SHP77 (cell line): ENCODE measurements at regions not wholly inside any gene's neighbourhood (a gene's known extent, or its start where the extent isn't known, plus 50 kb on each side); places are given as distances from the start of the nearest gene placed in this dataset.
"Not testable (repeated sequence)": the region's sequence is repeated elsewhere in the genome, so short reads cannot be mapped to it uniquely, and the experiment has no call there.

Source experiments
- DNase-seq, 2 experiments: peaks; one replicate each; lab custom pipeline; 2025; lab: John Stamatoyannopoulos, UW

- no peak for DNase-seq
These were observed 150.8 kb downstream of the SOX4 start for GRCh38 chr6:21744331-21744730.

DNA sequence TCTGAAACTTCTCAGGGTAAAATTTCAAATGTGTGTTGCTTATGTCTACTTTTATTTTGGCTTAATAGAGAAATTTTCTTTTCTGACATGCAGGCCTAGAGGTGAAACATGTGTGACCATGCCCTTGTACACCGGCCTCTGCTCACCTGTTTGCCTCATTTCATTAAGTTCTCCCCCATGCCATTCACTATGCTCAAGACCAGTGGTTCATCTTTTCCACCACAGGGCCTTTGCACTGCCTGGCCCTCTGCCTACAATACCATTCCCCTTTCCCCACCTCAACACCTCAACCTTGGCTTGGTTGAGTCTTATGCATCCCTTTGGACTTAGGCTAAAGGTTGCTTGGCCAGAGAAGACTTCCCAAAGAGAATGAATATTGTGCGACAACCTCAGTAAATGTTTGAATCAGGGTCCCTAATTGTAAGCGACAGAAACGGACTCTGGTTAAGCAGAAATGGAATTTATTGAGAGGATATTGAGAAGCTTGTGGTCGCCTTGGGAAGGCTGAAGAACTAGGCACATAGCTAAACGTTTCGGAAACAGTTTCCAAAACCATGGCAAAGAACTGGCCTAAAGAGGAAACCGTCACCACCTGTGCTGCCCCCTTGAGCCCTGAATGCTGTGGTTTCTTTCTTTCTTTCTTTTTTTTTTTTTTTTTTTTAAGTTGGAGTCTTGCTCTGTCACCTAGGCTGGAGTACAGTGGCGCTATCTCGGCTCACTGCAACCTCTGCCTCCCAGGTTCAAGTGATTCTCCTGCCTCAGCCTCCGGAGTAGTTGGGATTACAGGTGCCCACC, 152.2 kb downstream of the SOX4 start:
- no peak for DNase-seq

GRCh38 chr6:21747441-21747840, 153.9 kb downstream of the SOX4 start:
- no peak for DNase-seq

DNA sequence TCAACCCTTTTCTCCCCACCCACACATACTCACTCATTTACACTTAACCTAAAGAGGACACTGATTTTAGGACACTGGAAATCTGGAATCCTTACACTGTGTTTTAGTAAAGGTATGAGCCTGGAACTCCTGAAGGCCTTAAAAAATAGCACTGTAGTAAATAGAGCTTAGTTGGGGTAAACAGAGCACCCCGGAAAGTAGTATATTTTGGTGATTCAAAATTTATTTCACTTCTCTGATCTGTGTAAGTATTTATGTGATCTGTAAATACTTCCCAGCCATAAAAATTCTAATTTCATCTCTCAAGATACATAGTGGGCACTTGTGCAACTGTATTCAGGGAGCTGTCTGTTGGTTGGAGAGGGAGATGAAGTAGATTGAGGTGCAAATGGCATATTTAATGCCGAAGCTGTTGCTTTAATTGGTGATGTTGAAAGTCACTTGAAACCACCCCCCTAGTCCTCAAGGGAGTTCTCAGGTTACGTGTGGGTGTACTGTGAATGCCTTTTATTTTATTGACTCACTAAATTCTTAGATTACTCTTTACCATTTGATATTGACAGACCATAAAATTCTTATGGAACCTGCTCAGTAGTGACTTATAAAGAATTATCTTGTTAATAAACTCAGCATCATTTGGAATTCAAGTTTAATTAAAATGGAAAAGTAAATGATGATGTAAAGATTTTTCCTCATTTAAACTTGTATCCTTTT, 154.9 kb downstream of the SOX4 start:
- peak; percentile 12 to 13 for DNase-seq

DNA sequence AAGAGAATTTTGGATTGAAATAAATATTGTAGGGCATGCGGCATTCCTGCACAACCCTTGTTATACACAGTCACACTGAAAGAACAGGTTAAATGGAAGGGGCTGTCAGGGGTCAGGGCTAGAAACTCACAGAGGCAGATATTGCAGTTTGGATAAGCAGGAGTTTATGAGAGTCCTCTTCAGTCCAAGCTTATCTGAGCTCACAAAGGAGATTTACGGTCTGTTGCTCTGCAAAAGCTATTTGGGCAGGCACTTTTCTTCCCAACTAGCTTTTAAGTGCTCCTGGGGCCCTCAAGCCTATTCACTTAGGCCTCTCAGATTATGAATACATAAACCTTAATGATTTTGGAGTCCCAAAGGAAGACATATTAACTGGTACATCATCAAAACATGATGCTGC, 156.2 kb downstream of the SOX4 start:
- no peak for DNase-seq

DNA sequence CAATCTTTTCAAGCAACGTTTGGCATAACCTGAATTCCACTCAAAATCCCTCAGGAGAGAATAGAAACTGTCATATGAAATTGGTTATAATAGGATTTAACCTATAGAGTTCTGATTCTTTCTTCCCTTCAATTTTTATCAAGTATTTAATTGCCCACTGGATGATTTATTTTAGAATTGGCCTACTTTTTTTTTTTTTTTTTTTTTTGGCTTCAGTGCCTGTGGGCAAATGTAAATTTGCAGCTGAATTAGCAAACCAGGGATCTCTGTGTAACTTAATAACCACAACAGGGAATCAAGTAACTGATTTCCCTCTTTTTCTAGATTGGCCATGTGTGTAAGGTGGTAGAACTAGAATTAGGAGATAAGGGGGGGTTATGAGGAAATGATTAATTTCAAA, 157.0 kb downstream of the SOX4 start:
- no peak for DNase-seq

DNA sequence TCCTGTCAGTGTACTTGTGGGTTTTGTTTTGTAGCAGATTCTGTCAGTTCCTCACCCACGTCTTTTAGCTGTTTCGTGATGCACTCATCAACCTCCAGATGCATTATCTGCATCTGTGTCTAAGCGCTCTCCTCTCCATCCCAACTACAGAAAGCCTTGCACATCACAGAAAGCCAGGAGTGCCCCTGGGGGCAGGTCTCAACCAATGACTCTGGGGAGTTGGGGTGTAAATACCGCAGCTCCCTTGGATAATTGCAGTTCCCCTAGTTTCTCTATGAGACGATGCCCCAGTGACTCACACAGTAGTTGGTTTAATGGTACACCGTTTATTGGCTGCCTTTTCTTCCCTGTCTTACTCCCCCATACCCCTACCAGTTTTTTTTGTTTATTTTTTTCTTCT, 158.1 kb downstream of the SOX4 start:
- DNase-seq = no peak

DNA sequence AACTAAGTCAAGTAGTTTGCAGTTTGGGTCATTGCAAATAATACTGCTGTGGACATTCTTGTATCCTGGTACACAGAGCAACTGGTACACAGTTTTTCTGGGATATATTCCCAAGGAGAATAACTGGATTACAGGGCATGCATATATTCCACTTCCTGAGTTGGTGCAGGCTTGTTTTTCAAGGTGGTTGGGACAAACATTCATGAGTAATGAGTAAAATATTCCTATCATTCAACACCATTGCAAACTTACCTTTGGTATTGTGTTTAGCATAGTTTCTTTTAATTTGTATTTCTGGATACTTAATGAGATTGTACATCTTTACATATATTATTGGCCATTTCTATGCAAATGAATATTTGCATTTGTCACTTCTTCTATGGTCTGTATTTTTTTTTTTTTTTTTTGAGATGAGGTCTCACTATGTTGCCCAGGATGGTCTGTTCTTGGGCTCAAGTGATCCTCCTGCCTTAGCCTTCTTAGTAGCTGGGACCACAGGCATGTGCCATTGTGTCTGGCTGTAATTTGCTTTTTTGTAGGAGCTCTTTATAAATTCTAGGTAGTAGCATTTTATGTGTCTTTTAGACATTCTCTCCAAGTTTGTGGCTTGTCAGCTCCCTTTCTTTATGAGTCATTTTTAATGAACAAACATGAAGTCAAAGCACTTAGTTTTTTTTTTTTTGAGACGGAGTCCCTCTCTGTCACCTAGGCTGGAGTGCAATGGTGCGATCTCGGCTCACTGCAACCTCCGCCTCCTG, 158.7 kb downstream of the SOX4 start:
- no peak for DNase-seq

DNA sequence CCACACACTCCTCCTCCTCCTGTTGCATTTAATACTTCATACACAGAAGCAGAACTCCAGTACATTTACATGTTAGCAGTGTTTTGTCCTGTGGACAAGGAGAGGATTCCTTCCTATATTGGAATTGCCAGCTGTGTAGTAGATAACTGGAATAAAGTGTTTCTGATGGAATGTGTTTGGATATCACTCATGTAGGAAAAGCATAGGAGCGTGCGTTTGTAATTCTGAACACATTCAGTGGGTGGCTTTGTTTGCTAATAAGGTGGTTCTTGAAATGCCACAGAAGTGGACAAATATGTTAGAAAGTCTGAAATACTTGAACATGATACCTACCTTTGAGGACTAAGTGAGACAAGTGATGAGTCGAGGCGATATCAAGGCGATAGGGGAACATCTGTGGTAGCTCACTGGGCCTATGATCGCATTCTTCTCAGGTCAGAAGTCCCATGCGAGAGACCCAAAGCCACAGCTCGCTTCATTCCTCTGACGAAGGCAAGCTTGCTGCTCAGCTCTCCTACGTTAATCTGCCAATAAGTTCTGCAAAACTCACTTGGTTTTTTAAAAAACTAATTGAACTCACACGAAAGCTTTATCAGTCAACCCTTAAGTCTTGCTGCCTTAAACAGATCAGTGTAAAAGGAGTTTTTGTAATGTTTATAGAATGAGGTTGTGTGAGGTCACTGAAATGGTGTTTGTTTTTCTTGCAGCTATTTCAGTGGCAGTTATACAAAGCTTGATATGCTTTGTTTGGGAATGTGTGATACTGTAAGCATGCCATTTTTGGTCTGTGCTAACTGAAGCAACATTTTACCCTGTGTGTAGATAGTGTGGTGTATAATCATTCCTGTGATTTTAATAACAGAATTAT, 159.9 kb downstream of the SOX4 start:
- DNase-seq = no peak

- DNase-seq = no peak
These were observed 161.3 kb downstream of the SOX4 start for GRCh38 chr6:21754891-21755290.

DNA sequence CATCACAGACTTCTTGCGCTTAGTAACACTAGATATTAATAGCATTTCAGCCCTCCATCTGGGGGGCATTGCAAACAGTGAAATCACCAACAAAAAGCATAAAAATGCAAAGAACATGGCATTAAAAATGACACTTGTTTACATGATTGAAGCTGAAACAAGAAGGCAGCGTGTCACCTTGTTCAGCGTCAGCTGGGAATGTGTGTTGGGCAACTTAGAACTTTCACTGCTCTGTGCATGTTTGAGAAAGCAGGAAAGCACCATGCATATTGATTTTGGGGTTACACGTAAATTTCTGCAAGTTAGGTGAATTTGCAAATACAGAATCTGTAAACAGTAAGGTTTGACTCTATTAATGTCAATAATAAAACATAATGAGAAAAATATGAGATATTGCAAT, 162.9 kb downstream of the SOX4 start:
- DNase-seq = no peak

DNA sequence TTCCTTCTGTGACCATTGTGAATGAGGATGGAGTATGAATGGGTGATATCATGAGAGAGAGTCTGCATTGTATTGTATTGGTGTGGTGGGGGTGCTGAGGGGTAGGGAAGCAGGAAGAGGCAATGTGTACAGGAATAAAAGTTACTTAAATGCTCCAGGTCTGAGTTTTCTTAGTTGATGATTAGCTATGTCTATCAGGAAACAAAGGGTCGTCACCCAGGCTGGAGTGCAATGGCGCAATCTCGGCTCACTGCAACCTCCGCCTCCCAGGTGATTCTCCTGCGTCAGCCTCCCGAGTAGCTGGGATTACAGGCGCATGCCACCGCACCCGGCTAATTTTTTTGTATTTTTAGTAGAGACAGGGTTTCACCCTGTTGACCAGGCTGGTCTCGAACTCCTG, 163.8 kb downstream of the SOX4 start:
- not testable (repeated sequence) for DNase-seq

DNA sequence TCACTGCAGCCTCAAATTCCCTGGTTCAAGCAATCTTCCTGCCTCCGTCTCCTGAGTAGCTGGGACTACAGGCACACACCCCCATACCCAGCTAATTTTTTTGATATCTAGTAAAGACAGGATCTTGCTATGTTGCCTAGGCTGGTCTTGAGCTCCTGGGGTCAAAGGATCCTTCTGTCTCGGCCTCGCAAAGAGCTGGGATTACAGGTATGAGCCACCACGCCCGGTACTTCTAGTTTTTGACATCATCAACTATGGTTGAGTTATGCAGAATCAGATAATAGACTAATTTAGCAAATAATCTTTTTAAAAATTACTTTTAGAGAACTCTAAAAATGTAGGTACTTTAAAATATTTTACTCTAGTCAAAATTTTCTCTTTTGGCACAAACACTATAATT, 166.2 kb downstream of the SOX4 start:
- no peak for DNase-seq

- not testable (repeated sequence) for DNase-seq
These were observed 167.6 kb downstream of the SOX4 start for GRCh38 chr6:21761053-21761730.

DNA sequence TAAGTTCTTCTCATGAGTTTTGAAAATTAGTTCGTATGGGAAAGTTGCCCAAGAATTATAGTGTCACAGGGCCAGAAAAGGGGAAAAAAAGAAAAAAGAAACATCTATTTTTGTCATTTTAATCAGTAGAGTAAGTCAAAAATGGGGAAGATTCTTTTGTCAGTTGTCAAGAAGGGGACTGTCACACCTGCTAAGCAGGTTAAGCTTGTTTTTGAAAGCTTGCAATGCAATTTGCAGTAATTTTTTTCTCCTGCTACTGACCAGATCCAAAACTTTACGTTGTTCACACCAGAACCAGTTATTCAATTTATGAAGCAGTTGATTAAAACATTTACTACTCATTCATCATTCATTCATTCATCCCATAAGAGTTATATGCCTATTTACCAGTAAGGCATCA, 171.4 kb downstream of the SOX4 start:
- DNase-seq = no peak

DNA sequence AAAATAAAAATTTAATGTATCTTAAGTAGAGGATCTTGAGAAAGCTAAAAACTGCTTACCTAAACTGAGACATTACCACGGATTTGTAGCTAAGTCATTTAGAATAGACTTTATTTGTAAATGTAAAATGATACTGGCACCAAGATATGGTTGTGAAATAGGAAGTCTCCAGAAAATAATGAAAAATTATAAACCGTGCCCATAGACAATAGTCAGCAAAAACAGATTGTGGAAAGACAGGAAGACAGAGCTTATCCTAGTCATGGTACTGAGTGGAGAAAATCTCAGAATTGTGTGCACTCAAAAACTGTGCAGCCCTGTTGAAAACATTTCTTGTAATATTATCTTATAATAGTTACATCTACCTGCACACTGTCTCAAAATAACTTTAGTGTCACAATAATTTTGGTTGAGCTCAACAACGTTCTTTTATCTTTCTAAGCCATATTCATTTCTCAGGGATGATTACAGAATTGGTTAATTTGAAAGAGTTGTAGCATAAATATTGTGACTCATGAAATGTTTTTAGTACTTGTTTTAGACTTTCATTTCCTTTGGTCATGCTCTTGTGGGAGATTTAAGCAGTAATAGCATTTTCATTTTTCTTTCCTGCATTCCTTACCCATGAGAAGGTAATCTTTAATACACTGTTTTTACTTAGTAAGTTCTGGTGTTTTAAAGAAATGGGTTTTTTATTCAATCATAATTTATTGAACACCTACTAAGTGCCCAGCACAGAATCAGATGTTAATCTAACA, 174.5 kb downstream of the SOX4 start:
- DNase-seq = no peak

DNA sequence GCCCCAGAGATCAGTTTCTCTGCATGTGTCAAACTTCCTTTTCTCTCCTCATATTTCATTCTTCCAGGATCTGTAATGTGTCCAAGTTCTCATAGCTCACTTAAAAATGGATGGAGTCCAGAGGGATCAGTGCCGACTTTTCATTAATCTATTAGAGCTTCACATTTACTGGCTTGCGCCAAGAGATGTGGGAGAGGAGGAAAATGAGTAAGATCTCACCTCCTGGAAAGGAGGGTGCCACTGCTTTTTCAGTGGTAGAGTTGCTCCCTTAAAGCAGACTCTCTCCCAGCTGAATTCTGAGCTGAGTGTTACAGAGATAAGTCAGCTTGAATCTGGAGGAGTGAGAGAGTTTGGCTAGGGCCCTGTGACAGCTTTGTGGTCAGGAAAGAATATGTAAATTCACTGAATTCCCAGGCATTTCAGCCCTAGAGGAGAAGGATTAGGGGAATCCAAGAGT, 175.9 kb downstream of the SOX4 start:
- no peak for DNase-seq

GRCh38 chr6:21769968-21770367, 176.4 kb downstream of the SOX4 start:
- DNase-seq = no peak

DNA sequence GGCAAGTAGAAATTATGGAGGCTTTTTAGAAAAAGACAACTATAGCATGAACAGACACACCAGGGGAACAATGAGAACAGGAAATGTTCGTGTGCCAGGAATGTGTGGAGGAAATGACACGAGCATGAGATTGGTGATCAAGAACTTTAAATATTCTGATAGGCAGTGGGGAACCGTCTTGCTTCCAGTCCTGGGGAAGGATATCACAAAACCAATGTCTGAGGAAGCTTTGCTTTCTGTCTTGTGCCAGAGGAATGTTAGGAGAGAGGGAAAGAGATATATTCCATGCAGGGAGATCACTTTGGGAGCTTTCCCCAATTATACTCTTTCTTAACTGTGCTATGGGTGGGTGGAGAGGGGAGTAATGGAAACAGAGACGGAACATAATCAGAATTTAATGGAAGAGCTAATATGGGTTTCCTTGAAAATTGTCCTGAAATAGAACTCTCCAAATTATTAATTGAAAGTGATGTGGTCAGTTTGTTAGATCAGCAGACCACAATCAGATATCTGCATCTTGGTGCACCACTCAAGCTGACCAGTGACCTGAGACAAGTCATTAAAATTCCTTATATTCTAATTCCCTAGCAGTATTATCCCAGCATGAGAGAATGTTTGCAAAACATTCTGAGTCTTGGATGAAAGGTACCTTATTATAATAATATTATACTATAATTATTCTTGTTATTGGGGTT, 178.2 kb downstream of the SOX4 start:
- no peak for DNase-seq

- DNase-seq = no peak
These were observed 178.9 kb downstream of the SOX4 start for GRCh38 chr6:21772477-21772876.
